IPS-20b (cell line): ENCODE measurements at regions not wholly inside any gene's neighbourhood (a gene's known extent, or its start where the extent isn't known, plus 50 kb on each side); places are given as distances from the start of the nearest gene placed in this dataset.

Experiments
- H3K27ac ChIP-seq: one replicate; pipeline ENCODE4 v1.5.1; 2013; ENCODE audit warnings: low read length
- H3K27me3 ChIP-seq: 2 replicates; pipeline ENCODE4 v1.6.1; 2013; ENCODE audit warnings: mild to moderate bottlenecking, low read length, inconsistent platforms; ENCODE audit not compliant: insufficient read depth
- H3K36me3 ChIP-seq: 2 replicates; pipeline ENCODE4 v1.6.1; 2013; ENCODE audit warnings: low read depth, mild to moderate bottlenecking, inconsistent platforms, low read length, moderate library complexity; ENCODE audit not compliant: insufficient read depth
- H3K4me1 ChIP-seq: 2 replicates; pipeline ENCODE4 v1.6.1; 2013; ENCODE audit warnings: mild to moderate bottlenecking, control low read depth, inconsistent platforms, low read length, moderate library complexity; ENCODE audit not compliant: insufficient read depth
- H3K4me3 ChIP-seq: 2 replicates; pipeline ENCODE4 v1.5.1; 2013; ENCODE audit warnings: mild to moderate bottlenecking, low read length, inconsistent platforms
- H3K9ac ChIP-seq: 2 replicates; pipeline ENCODE4 v1.6.1; 2013; ENCODE audit warnings: low read depth, mild to moderate bottlenecking, inconsistent platforms, low read length, moderate library complexity
- H3K9me3 ChIP-seq: 2 replicates; pipeline ENCODE4 v1.6.1; 2013; ENCODE audit warnings: mild to moderate bottlenecking, low read depth, low read length, inconsistent platforms; ENCODE audit not compliant: insufficient read depth

GRCh38 chr1:224521904-224522734, 87.5 kb upstream of the WDR26 start:
- H3K27ac ChIP-seq = no peak overlapping the region
- H3K9me3 ChIP-seq = no peaks in the 10 kb centered on the region
- H3K4me3 ChIP-seq = no peak overlapping the region
- no peaks in the 10 kb centered on the region for H3K36me3 ChIP-seq
- H3K27me3 ChIP-seq = no peaks in the 10 kb centered on the region
- H3K9ac ChIP-seq = no peak overlapping the region
- no peaks in the 10 kb centered on the region for H3K4me1 ChIP-seq

GRCh38 chr1:224523676-224524075, 89.1 kb upstream of the WDR26 start:
- Histone ChIP-seq H3K9me3 (no peaks in the 10 kb centered on the region), H3K4me3 (no peak overlapping the region), H3K4me1 (no peaks in the 10 kb centered on the region), H3K27ac (no peak overlapping the region), H3K27me3 (no peaks in the 10 kb centered on the region), H3K36me3 (no peaks in the 10 kb centered on the region), H3K9ac (no peak overlapping the region)

- H3K9ac ChIP-seq = no peak overlapping the region
- no peak overlapping the region for H3K4me3 ChIP-seq
- no peak overlapping the region for H3K27ac ChIP-seq
Observed at GRCh38 chr1:224524679-224525078, 90.1 kb upstream of the WDR26 start.

GRCh38 chr1:224525411-224526040, 90.6 kb upstream of the CNIH3 start:
- Histone ChIP-seq H3K9ac (no peak overlapping the region), H3K36me3 (no peaks in the 10 kb centered on the region), H3K27ac (no peak overlapping the region), H3K9me3 (no peaks in the 10 kb centered on the region), H3K4me3 (no peak overlapping the region), H3K4me1 (no peaks in the 10 kb centered on the region), H3K27me3 (no peaks in the 10 kb centered on the region)

More at GRCh38 chr1:224524679-224525078, 90.1 kb upstream of the WDR26 start:
- Histone ChIP-seq H3K36me3 (no peaks in the 10 kb centered on the region), H3K27me3 (no peaks in the 10 kb centered on the region), H3K4me1 (no peaks in the 10 kb centered on the region), H3K9me3 (no peaks in the 10 kb centered on the region)

- Histone ChIP-seq H3K9me3 (no peaks in the 10 kb centered on the region), H3K27me3 (no peaks in the 10 kb centered on the region), H3K36me3 (no peaks in the 10 kb centered on the region), H3K27ac (no peak overlapping the region), H3K4me1 (no peaks in the 10 kb centered on the region), H3K4me3 (no peak overlapping the region), H3K9ac (no peak overlapping the region)
Observed at GRCh38 chr1:224526771-224527170, 89.3 kb upstream of the CNIH3 start.

- no peak overlapping the region for H3K9ac ChIP-seq
- H3K27ac ChIP-seq = no peak overlapping the region
Observed at GRCh38 chr1:224528900-224529299, 87.2 kb upstream of the CNIH3 start.

GRCh38 chr1:224529844-224530243, 86.3 kb upstream of the CNIH3 start:
- H3K4me3 ChIP-seq = no peak overlapping the region
- H3K9ac ChIP-seq = no peak overlapping the region
- no peaks in the 10 kb centered on the region for H3K4me1 ChIP-seq
- no peak overlapping the region for H3K27ac ChIP-seq
- H3K9me3 ChIP-seq = no peaks in the 10 kb centered on the region
- H3K36me3 ChIP-seq = no peaks in the 10 kb centered on the region
- no peaks in the 10 kb centered on the region for H3K27me3 ChIP-seq

More at GRCh38 chr1:224528900-224529299, 87.2 kb upstream of the CNIH3 start:
- H3K9me3 ChIP-seq = no peaks in the 10 kb centered on the region
- no peak overlapping the region for H3K4me3 ChIP-seq
- no peaks in the 10 kb centered on the region for H3K4me1 ChIP-seq
- no peaks in the 10 kb centered on the region for H3K27me3 ChIP-seq
- H3K36me3 ChIP-seq = no peaks in the 10 kb centered on the region

- H3K27me3 ChIP-seq = no peaks in the 10 kb centered on the region
- no peaks in the 10 kb centered on the region for H3K36me3 ChIP-seq
- no peaks in the 10 kb centered on the region; the same call in 1 of the 2 replicates for H3K9me3 ChIP-seq
- H3K9ac ChIP-seq = no peak overlapping the region
- H3K27ac ChIP-seq = no peak overlapping the region
- no peak overlapping the region for H3K4me3 ChIP-seq
- H3K4me1 ChIP-seq = no peaks in the 10 kb centered on the region
Observed at GRCh38 chr1:224533517-224533916, 82.6 kb upstream of the CNIH3 start.

- Histone ChIP-seq H3K27me3 (no peaks in the 10 kb centered on the region), H3K4me3 (no peak overlapping the region), H3K9me3 (no peaks in the 10 kb centered on the region; the same call in 1 of the 2 replicates), H3K4me1 (no peaks in the 10 kb centered on the region), H3K36me3 (no peaks in the 10 kb centered on the region), H3K27ac (no peak overlapping the region), H3K9ac (no peak overlapping the region)
Observed at GRCh38 chr1:224534731-224535130, 81.4 kb upstream of the CNIH3 start.

GRCh38 chr1:224535641-224536040, 80.5 kb upstream of the CNIH3 start:
- H3K4me3 ChIP-seq = no peak overlapping the region
- H3K36me3 ChIP-seq = no peaks in the 10 kb centered on the region
- no peaks in the 10 kb centered on the region for H3K27me3 ChIP-seq
- H3K4me1 ChIP-seq = no peaks in the 10 kb centered on the region
- no peak overlapping the region for H3K27ac ChIP-seq
- H3K9ac ChIP-seq = no peak overlapping the region
- H3K9me3 ChIP-seq = no peaks in the 10 kb centered on the region; the same call in 1 of the 2 replicates

GRCh38 chr1:224539971-224540370, 76.1 kb upstream of the CNIH3 start:
- Histone ChIP-seq H3K27ac (no peak overlapping the region), H3K9ac (no peak overlapping the region), H3K36me3 (no peaks in the 10 kb centered on the region), H3K9me3 (no peaks in the 10 kb centered on the region; the same call in 1 of the 2 replicates), H3K27me3 (no peaks in the 10 kb centered on the region), H3K4me3 (no peak overlapping the region), H3K4me1 (no peaks in the 10 kb centered on the region)

- Histone ChIP-seq H3K9me3 (no peaks in the 10 kb centered on the region; the same call in 1 of the 2 replicates), H3K27me3 (no peaks in the 10 kb centered on the region), H3K4me3 (no peak overlapping the region), H3K27ac (no peak overlapping the region), H3K4me1 (no peaks in the 10 kb centered on the region), H3K9ac (no peak overlapping the region), H3K36me3 (no peaks in the 10 kb centered on the region)
Observed at GRCh38 chr1:224540535-224540934, 75.6 kb upstream of the CNIH3 start.
